BLaER1 treated with 17β-estradiol and CSF1 and Interleukin-3, amounts not matched to agents 10 nM and 100 nM (cell line): ENCODE measurements at regions not wholly inside any gene's neighbourhood (a gene's known extent, or its start where the extent isn't known, plus 50 kb on each side); places are given as distances from the start of the nearest gene placed in this dataset.
A peak's percentile ranks its signal among the peaks of the same experiment; 100 is the strongest.

ENCODE experiments used
- H3K27ac ChIP-seq, 11 experiments: shearing (Covaris generic); formaldehyde crosslinking; 2 replicates each; pipeline ENCODE4 v1.8.1; 2022
- H3K27me3 ChIP-seq, 11 experiments: shearing (Covaris generic); formaldehyde crosslinking; 2 replicates each; pipeline ENCODE4 v1.8.1; 2022
- H3K36me3 ChIP-seq, 11 experiments: shearing (Covaris generic); formaldehyde crosslinking; 2 replicates each; pipeline ENCODE4 v1.8.1; 2022
- H3K4me1 ChIP-seq, 10 experiments: shearing (Covaris generic); formaldehyde crosslinking; 2 replicates each; pipeline ENCODE4 v1.8.1; 2022
- H3K4me2 ChIP-seq, 11 experiments: shearing (Covaris generic); formaldehyde crosslinking; 2 replicates each; pipeline ENCODE4 v1.8.1; 2022
- H3K4me3 ChIP-seq, 10 experiments: shearing (Covaris generic); formaldehyde crosslinking; 2 replicates each; pipeline ENCODE4 v1.8.1; 2022
- H3K9ac ChIP-seq, 11 experiments: shearing (Covaris generic); formaldehyde crosslinking; 2 replicates each; pipeline ENCODE4 v1.8.1; 2022
- H3K9me3 ChIP-seq, 11 experiments: shearing (Covaris generic); formaldehyde crosslinking; replicated peaks in 1 of 11; 2 replicates each; pipeline ENCODE4 v1.8.1; 2022
- H4K20me1 ChIP-seq, 11 experiments: shearing (Covaris generic); formaldehyde crosslinking; 2 replicates each; pipeline ENCODE4 v1.8.1; 2022
- Cebpa-rat ChIP-seq, 11 experiments: shearing (Covaris generic); IDR thresholded peaks; 2 replicates each; pipeline ENCODE4 v1.8.1; 2022

DNA sequence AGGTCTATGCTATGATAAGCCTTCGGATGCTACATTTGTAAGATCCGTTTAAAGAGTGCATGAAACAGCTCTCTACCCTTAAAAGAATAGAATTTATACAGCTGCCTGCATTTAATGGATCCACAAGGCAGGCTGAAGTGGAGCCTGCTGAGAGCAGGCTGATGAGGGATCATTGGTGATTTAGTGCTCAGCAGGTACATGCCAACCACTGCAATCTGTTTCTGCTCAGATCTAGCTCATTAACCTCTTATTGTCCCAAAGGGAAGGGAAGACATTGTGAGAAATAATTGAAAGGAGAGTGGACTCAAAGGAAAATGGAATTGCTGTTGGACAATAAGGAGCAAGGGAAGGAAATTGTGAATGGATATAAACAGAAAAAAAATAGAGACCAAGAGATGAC is 822.6 kb downstream of the TRIB2 start:
- no peak for TF ChIP-seq Cebpa-rat (IDR thresholded peaks at IDR 0.05)
- Histone ChIP-seq H3K4me1 (peaks cover 0 to 5% (median 0%) of the 10 kb centered on the region in 10 experiments; a peak in 3 of 20 replicates), H3K9me3 (no peaks in the 10 kb centered on the region), H3K4me2 (no peak overlapping the region), H3K4me3 (no peak overlapping the region), H3K27ac (no peak overlapping the region), H3K36me3 (no peaks in the 10 kb centered on the region), H4K20me1 (no peaks in the 10 kb centered on the region), H3K27me3 (no peaks in the 10 kb centered on the region), H3K9ac (no peak overlapping the region)

DNA sequence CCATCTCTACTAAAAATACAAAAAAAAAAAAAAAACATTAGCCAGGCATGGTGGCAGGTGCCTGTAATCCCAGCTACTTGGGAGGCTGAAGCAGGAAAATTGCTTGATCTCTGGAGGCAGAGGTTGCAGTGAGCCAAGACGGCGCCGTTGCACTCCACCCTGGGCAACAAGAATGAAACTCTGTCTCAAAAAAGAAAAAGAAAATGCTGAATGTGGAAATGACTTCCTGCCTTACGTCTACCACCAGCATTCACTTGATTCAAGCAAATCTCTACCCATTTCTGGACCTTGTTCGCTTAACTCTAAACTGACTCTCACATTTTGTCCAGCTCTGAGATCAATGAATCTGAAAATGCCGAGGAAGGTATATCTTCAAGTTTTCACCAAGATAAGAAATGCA is 825.3 kb downstream of the TRIB2 start:
- Histone ChIP-seq H3K4me1 (peaks cover 0 to 5% (median 0%) of the 10 kb centered on the region in 10 experiments; a peak in 3 of 20 replicates), H3K4me2 (no peak overlapping the region), H3K27me3 (no peaks in the 10 kb centered on the region), H3K9me3 (no peaks in the 10 kb centered on the region), H4K20me1 (no peaks in the 10 kb centered on the region), H3K9ac (no peak overlapping the region), H3K4me3 (no peak overlapping the region), H3K36me3 (no peaks in the 10 kb centered on the region), H3K27ac (no peak overlapping the region)
- no peak for TF ChIP-seq Cebpa-rat (IDR thresholded peaks at IDR 0.05)

DNA sequence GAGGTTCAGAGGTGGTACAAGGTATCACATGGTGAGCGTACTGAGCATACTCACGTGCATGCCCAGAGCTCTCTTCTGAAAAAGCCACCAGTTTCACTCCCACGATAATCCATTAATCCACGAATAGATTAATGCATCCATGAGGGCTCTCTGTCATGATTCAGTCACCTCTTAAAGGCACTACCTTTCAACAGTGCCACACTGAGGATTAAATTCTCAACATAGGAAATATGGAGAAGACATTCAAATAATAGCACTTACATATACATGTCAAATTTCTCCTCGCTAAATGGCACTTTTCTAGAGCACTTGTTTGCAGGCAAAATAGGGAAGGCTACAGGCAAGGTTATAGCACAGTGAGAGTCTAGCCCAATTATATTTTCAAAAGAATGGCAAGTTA is 825.9 kb downstream of the TRIB2 start:
- Histone ChIP-seq H3K4me2 (no peak overlapping the region), H3K27me3 (no peaks in the 10 kb centered on the region), H3K4me1 (peaks cover 0 to 5% (median 0%) of the 10 kb centered on the region in 10 experiments; a peak in 3 of 20 replicates), H3K36me3 (no peaks in the 10 kb centered on the region), H3K9ac (no peak overlapping the region), H3K27ac (no peak overlapping the region), H4K20me1 (no peaks in the 10 kb centered on the region), H3K9me3 (no peaks in the 10 kb centered on the region), H3K4me3 (no peak overlapping the region)
- TF ChIP-seq Cebpa-rat (IDR thresholded peaks at IDR 0.05) = no peak

DNA sequence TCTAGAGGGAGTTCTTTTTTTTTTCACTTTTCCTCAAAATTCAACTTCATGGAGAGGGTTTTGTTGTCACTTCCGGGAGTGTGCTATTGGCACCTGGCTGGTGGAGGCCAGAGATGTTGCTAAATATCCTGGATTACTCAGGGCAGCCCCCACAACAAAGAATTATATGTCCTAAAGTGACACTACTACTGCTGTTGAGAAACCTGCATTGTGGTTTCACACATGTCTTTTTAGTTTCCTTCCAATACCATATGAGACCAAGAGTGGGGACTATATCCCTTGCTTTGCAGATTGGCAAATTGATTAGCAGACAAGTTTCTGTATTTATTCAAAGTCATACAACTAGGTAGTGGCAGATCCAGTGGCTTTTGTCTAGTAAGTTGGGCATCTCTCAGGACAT is 826.8 kb downstream of the TRIB2 start:
- peaks cover 0 to 5% (median 0%) of the 10 kb centered on the region in 10 experiments; a peak in 3 of 20 replicates for H3K4me1 ChIP-seq
- H3K9ac ChIP-seq = no peak overlapping the region
- no peaks in the 10 kb centered on the region for H3K27me3 ChIP-seq
- no peaks in the 10 kb centered on the region for H3K9me3 ChIP-seq
- H4K20me1 ChIP-seq = no peaks in the 10 kb centered on the region
- no peaks in the 10 kb centered on the region for H3K36me3 ChIP-seq
- H3K27ac ChIP-seq = no peak overlapping the region
- H3K4me2 ChIP-seq = no peak overlapping the region; a peak in 1 of 22 replicates
- TF ChIP-seq Cebpa-rat (IDR thresholded peaks at IDR 0.05) = 0 out of 22 replicates have a peak, but pooled peaks of 1 of the 11 experiments have one; percentile 8
- no peak overlapping the region for H3K4me3 ChIP-seq

DNA sequence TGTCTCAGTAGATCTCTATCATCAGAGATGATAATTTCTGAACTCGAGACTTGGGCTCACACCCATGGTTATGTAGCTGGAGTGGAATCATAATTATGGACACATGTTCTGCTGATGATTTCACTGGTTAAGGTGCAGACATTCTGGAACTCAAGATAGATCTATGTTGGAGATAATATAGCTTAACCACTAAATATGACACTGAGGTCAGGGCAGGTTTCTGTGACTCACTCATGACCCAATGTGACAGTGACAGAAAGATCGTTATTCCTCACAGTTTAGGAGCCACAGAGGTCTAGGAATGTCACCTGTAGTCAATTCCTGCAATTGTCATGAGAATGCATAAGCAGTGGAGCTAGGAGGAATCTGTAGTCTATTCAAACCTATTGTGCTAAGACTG is 828.6 kb downstream of the TRIB2 start:
- no peaks in the 10 kb centered on the region for H3K9me3 ChIP-seq
- H3K9ac ChIP-seq = no peak overlapping the region
- H3K4me1 ChIP-seq = peaks cover 0 to 5% (median 0%) of the 10 kb centered on the region in 10 experiments; a peak in 3 of 20 replicates
- no peak for TF ChIP-seq Cebpa-rat (IDR thresholded peaks at IDR 0.05)
- H3K4me2 ChIP-seq = no peak overlapping the region
- no peak overlapping the region for H3K4me3 ChIP-seq
- H3K36me3 ChIP-seq = no peaks in the 10 kb centered on the region
- no peaks in the 10 kb centered on the region for H3K27me3 ChIP-seq
- no peaks in the 10 kb centered on the region for H4K20me1 ChIP-seq
- no peak overlapping the region for H3K27ac ChIP-seq

GRCh38 chr2:13546131-13546530 is 829.4 kb downstream of the TRIB2 start:
- H3K9me3 ChIP-seq = no peaks in the 10 kb centered on the region
- no peak overlapping the region for H3K4me3 ChIP-seq
- no peaks in the 10 kb centered on the region for H4K20me1 ChIP-seq
- no peak overlapping the region for H3K27ac ChIP-seq
- H3K36me3 ChIP-seq = no peaks in the 10 kb centered on the region
- H3K4me2 ChIP-seq = no peak overlapping the region
- no peak overlapping the region for H3K9ac ChIP-seq
- H3K27me3 ChIP-seq = no peaks in the 10 kb centered on the region
- H3K4me1 ChIP-seq = peaks cover 0 to 5% (median 0%) of the 10 kb centered on the region in 10 experiments; a peak in 3 of 20 replicates
- TF ChIP-seq Cebpa-rat (IDR thresholded peaks at IDR 0.05) = no peak

DNA sequence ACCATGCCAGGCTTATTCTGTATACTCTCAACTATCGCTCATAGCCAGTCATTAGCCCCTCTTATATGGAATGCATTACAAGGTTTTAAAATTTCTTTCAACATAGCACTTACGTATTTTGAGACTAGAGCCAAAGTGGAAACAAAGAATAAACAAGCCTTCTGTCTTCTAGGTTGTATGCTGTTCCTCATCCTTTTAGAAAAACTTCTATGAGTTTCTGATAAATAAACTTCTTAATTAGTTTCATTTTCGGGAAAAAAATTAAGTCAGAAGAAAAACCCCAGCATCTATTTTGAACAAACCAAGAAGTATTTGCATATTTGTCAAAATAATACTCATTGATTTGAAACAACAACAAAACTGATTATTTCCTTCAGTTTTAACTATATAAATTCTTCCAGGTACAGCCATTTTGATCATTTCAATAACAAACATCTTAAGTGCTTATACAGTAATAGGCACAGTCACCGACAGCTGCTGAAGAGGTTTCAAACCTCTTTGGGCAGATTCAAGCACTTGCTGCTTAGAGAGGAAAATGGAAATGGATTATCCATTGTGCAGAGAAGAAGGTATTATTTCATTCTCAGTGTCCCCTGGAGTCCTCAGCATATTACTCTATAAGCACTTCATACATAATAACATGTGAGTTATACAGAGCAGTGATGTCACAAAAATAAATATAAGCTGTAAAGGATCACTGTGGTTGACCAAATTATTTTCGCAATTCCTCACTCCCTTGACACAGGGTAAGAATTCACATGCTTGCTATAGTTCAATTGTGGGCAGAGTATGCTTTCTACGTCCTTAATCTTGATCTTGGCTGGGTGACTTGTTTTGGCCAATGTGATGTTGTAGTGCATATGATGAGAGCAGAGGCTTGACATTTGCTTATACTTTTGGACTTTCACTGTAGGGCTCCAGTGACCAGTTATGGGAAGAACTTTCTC is 833.8 kb downstream of the TRIB2 start:
- no peaks in the 10 kb centered on the region for H3K36me3 ChIP-seq
- no peaks in the 10 kb centered on the region for H3K9me3 ChIP-seq
- H3K4me2 ChIP-seq = no peak overlapping the region
- no peak overlapping the region for H3K9ac ChIP-seq
- no peaks in the 10 kb centered on the region for H3K4me1 ChIP-seq
- no peak overlapping the region for H3K27ac ChIP-seq
- H3K4me3 ChIP-seq = no peak overlapping the region
- no peaks in the 10 kb centered on the region for H4K20me1 ChIP-seq
- no peaks in the 10 kb centered on the region for H3K27me3 ChIP-seq
- TF ChIP-seq Cebpa-rat (IDR thresholded peaks at IDR 0.05) = no peak

GRCh38 chr2:13558368-13558767 is 841.6 kb downstream of the TRIB2 start:
- no peak for TF ChIP-seq Cebpa-rat (IDR thresholded peaks at IDR 0.05)
- Histone ChIP-seq H3K9ac (no peak overlapping the region), H3K36me3 (no peaks in the 10 kb centered on the region), H4K20me1 (no peaks in the 10 kb centered on the region), H3K4me2 (no peak overlapping the region), H3K4me1 (no peaks in the 10 kb centered on the region), H3K27me3 (no peaks in the 10 kb centered on the region), H3K9me3 (no peaks in the 10 kb centered on the region), H3K4me3 (no peak overlapping the region), H3K27ac (no peak overlapping the region)

- Histone ChIP-seq H3K4me2 (no peak overlapping the region), H3K4me1 (no peaks in the 10 kb centered on the region), H3K27ac (no peak overlapping the region), H3K36me3 (no peaks in the 10 kb centered on the region), H3K9me3 (no peaks in the 10 kb centered on the region), H4K20me1 (no peaks in the 10 kb centered on the region), H3K9ac (no peak overlapping the region), H3K4me3 (no peak overlapping the region), H3K27me3 (no peaks in the 10 kb centered on the region)
- TF ChIP-seq Cebpa-rat (IDR thresholded peaks at IDR 0.05) = no peak
Observed at GRCh38 chr2:13560322-13560721, 843.6 kb downstream of the TRIB2 start.

- H3K4me1 ChIP-seq = peaks cover 0 to 6% (median 0%) of the 10 kb centered on the region in 10 experiments; a peak in 4 of 20 replicates
- H3K27me3 ChIP-seq = no peaks in the 10 kb centered on the region
- H3K9ac ChIP-seq = no peak overlapping the region
- no peak overlapping the region for H3K4me2 ChIP-seq
- no peaks in the 10 kb centered on the region for H3K9me3 ChIP-seq
- H4K20me1 ChIP-seq = no peaks in the 10 kb centered on the region
- TF ChIP-seq Cebpa-rat (IDR thresholded peaks at IDR 0.05) = no peak
- no peaks in the 10 kb centered on the region for H3K36me3 ChIP-seq
- H3K4me3 ChIP-seq = no peak overlapping the region
- H3K27ac ChIP-seq = no peak overlapping the region
Observed at GRCh38 chr2:13572466-13572865, 855.7 kb downstream of the TRIB2 start.
